Bone marrow (tissue), 2 donors: ENCODE measurements at regions not wholly inside any gene's neighbourhood (a gene's known extent, or its start where the extent isn't known, plus 50 kb on each side); places are given as distances from the start of the nearest gene placed in this dataset.

Experiments used
- DNase-seq, 2 donors: peaks; one replicate each; lab custom pipeline; 2025; lab: John Stamatoyannopoulos, UW

- no peak for DNase-seq
Measured at GRCh38 chr20:24870057-24870456, 79.0 kb upstream of the CST7 start.

- no peak for DNase-seq
Measured at GRCh38 chr20:24870881-24871280, 78.2 kb upstream of the CST7 start.

DNA sequence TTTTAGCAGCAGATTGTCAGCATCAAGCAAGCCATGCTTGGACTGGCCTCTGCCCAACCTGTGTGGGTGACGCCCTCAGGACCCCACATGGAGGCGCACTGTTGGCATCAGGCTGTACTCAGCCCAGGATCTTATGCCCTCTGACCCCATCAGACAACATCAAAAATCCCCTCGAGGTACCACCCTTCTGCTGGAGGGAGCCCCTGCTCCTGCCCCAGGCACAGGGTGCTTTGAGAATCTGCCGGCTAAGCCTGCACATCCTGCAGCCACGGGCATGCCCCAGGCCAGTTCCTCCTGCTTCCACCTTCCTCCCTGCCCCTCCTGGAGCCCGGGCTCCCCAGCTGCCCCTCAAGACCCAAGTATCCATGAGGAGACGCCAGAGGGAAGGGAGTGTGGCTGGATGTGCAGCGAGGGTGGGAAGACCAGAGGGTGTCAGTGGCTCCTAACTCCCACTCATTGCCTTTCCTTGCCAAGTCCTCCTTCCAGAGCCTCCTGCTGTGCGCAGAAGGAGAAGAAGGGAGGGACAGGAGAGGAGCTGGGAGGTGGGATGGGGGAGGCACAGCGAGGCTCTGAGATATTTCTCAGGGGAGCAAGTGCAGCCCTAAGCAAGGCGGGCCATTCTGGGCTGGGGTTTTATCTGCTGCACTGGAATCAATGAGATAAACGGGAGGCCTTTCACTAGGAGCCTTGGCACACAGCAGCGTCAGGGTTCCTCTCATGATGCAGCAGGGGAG lies 77.4 kb upstream of the CST7 start:
- DNase-seq = no peak

GRCh38 chr20:24872291-24873024 lies 76.6 kb upstream of the CST7 start:
- no peak for DNase-seq

DNA sequence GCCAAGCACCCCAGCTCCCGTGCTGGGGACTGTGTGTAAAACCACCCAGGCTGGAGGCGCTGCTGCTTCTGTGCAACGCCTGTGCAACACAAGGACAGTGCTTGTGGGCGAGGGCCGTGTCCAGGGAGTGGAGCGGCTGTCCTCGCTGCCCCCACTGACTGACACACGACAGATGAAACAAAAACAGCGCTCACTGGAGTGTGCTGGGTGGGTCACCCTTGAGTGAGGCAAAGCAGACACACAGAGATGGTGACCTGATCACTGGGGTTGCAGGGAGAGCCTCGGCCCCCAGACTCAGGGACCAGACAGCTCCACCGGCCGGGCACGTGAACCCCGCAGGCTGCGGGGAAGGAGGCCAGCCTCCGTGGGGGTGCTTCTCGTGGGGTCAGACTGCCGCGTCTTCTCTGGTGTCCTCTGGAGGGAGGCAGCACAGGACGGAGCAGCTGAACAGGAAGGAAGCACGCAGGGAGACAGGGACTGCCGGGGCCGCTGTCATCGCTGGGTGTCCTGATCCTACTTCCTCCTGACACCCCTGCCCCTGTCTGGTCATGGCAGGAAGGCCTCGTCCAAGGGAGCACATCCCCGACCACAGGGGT lies 75.9 kb upstream of the CST7 start:
- DNase-seq = no peak

DNA sequence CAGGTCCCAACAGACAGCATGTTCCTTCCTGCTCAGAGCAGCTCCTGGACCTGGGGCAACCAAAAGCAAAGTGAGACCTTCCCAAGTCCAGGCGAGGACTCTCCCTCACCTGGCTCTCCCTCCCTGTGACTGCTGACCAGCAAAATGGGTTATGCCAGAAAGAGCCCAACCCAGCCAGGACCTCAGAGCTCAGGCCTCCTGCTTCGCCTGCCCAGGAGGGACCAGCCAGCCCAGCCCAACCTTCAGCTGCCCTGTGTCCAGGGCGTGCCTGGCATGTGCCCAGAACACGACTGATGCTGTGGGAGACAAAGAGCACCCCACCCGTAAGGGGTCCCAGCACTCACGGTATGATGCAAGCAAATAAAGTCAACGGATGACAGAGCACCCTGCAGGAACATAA lies 74.0 kb upstream of the CST7 start:
- no peak for DNase-seq

GRCh38 chr20:24877652-24878051 lies 71.4 kb upstream of the CST7 start:
- no peak for DNase-seq

DNA sequence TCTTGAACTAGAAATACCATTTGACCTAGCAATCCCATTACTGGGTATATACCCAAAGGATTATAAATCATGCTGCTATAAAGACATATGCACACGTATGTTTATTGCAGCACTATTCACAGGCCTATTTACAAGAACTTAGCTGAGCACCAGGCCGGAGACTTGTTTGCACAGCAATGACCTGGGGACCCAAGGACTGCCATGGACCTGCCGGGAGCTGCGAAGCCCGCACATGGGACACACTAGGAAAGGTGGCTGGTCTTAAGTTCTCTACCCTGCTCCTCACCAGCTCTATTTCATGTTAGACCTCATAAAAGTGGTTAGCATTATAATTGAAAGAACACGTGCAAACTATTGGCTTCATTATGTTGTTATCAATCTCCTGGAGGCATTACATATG lies 70.4 kb upstream of the CST7 start:
- DNase-seq = no peak

- no peak for DNase-seq
Measured at GRCh38 chr20:24879875-24880274, 69.2 kb upstream of the CST7 start.

DNA sequence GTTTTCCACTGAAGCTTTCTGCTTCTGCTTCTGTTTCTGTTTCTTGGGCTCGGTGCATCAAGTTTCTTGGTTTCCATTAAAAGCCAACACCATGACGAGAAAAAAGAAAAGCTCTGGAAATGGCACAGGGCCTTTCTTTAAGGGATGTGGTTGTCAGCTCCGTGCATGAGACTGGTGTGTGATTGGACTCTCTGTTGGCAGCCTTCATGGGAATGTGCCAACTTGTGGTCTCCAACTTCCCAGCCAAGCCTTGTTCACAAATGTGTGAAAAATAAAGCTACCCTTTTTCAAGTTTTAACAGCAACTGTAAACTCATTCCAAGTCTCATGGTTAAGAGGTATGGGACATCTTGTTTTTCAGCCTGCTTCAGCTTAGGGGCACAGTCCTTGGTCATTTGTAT lies 68.7 kb upstream of the CST7 start:
- DNase-seq = no peak

- no peak for DNase-seq
Measured at GRCh38 chr20:24890286-24890685, 58.8 kb upstream of the CST7 start.

- DNase-seq = no peak
Measured at GRCh38 chr20:24891546-24892393, 57.3 kb upstream of the CST7 start.

GRCh38 chr20:24892522-24892921 lies 56.5 kb upstream of the CST7 start:
- DNase-seq = no peak

GRCh38 chr20:24892931-24893330 lies 56.1 kb upstream of the CST7 start:
- DNase-seq = no peak

GRCh38 chr20:24894488-24894887 lies 54.6 kb upstream of the CST7 start:
- no peak for DNase-seq

GRCh38 chr20:24894967-24895366 lies 54.1 kb upstream of the CST7 start:
- DNase-seq = no peak

DNA sequence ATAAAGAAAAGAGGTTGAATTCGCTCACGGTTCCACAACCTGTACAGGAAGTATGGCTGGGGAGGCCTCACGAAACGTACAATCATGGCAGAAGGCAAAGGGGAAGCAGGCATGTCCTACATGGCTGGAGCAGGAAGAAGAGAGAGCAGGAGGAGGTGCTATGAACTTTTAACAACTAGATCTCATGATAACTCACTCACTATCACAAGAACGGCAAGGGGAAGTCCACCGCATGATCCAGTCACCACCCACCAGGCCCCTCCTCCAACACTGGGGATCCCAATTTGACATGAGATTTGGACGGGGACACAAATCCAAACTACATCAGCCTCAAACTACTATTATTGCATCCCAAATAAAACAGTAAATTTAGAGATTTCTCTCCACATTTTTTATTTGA lies 53.6 kb upstream of the CST7 start:
- DNase-seq = no peak

DNA sequence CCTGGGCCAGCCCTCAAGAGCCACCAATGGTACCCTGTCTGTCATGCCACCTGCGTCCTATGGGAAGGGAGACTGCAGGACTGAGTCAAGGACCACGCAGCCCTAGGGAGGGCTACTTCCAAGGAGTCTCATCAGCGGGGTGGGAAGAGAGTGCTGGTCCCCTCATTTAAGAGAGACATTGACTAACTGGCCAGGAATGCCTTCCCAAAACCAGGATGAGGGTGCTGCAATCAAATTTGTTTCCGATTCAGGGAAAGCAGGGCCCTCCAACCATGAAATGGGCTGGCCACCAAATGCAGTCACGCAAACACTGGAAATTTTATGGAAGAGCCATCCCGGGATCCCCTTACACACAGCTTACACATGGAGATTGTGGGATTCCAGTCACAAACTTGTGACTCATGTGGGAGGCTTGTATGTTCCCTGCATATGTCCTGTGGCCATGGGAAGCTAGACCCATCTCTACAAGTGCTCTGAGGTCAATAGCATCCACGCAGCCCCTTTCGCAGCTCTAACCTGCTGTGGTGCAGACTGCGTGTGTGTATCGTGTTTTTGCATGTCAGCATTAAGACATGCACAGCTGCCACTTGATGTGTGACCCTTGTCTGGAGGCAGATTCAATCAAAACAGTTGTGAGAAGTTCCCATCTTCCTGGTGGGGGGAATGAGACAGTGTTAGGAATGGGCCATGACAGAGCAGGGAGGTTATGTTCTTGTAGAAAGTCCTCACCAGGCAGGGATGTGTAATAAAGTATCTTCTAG lies 53.0 kb upstream of the CST7 start:
- no peak for DNase-seq

GRCh38 chr20:24896984-24897383 lies 52.1 kb upstream of the CST7 start:
- no peak for DNase-seq

DNA sequence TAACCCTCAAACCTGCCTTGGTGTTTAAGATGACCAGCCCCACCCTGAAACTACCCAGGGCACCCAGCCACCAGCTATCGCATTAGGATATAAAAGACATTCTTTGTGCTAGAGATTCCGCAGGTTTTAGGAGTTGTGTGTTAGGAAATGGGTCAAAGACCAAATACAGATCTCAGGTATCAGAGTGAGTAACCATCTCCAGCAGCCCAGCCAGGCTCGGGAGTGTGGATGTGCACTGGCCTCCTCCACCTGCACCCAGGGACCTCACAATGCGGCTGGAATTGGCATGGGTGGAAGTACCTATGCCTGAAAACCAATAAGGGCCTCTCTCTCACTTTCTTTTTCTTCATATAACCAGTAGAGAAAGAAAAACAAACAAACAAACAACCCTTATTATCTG lies 51.1 kb upstream of the CST7 start:
- no peak for DNase-seq

- DNase-seq = no peak
Measured at GRCh38 chr20:24899153-24899552, 49.9 kb upstream of the CST7 start.
